GM18502 (cell line): ENCODE measurements at regions not wholly inside any gene's neighbourhood (a gene's known extent, or its start where the extent isn't known, plus 50 kb on each side); places are given as distances from the start of the nearest gene placed in this dataset.

Experiments used
- ATAC-seq: cut with Tn5 transposase; IDR thresholded peaks from one replicate; pipeline ENCODE4 v1.9.1; 2021; ENCODE audit warnings: mild to moderate bottlenecking; ENCODE audit not compliant: unreplicated experiment, poor library complexity

DNA sequence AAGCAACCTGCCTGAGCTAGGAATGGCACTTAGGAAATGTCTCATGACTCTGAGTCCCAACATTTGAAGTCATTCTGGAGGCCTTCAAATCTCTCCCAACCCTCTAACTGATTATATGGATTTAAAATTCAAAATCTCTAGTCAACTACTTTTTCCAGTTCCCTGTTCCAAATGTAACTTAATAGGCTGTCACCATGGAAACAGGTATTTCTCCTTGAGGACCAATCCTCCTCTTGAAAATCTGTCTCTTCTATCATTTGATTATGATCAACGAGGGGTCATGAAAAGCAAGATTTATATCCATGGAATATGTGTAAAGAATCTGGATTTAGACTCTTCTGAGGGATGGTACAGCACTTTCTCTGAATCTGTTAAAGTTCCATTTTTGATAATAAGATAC is 127.3 kb upstream of the DTNBP1 start:
- ATAC-seq: no peak

DNA sequence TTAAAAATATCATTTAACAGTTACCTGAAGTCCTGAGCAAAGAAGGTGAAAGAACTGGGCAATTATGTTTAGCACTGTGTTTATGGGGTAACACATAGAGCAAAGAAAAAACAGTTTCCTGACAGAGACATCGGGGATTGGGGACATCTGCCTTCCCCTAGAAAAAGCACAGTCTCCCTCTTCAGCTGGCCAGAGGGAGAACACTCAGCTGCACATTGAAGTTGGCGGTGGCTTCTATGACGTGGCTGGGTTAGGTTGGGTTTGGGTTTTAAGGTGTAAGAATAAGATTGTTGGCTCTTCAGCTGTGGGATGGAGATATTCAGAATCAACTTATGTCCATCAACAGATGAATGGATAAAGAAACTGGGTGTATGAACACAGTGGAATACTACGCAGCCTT is 124.0 kb upstream of the DTNBP1 start:
- no peak for ATAC-seq

DNA sequence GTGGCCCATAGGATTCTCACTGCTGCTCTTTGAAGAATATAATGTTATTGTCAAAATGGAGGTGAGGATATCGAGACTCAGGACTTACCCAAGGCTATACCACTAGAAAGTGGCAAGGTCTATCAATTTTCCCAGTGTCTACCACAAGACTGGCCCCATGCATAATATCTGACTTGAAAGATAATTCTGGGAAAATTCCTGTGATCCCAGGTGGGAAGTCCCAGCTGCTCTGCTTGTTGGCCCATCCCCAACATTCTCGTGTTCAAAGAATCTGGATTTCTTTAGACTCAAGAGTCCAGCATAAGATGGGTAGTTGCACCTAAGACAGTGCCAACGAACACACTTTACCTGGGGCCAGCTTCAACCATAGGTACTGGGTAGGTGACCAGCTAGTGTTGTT is 120.7 kb upstream of the DTNBP1 start:
- ATAC-seq: no peak

DNA sequence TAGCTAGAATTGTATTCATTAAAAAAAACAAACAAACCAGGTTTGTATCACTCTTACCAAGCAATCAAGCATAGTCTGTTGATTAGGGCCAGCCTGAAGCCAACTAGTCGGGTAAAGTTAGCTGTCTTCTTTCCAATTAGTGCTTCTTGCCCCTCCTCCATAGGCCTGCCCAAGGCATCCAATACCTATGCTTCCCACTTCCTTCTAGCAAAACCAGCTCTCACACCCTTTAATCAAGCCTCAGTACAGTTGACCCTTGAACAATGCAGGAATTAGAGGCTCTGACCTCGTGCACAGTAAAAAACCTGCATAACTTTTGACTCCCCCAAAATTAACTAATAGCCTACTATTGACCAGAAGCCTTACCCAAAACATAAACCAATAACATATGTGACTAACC is 119.1 kb upstream of the DTNBP1 start:
- ATAC-seq: no peak

DNA sequence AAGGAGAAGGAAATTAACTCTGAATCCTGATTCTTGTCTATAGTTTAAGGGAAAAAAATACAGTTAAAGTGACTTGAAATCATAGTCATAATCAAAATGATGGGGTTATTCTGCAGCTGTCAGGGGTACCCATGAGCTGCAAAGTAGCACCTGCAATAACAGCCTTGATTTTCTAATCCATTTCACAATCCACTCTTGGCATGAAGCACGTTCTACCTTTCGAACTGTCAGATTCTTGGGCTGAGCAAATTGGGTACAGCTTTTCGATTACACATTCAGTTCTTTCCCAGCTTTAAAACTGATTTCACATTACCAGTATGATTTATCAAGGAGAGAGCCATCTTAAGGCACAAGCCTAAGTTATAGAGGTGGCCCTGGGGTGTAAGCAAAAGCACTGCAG is 118.5 kb upstream of the DTNBP1 start:
- no peak for ATAC-seq

DNA sequence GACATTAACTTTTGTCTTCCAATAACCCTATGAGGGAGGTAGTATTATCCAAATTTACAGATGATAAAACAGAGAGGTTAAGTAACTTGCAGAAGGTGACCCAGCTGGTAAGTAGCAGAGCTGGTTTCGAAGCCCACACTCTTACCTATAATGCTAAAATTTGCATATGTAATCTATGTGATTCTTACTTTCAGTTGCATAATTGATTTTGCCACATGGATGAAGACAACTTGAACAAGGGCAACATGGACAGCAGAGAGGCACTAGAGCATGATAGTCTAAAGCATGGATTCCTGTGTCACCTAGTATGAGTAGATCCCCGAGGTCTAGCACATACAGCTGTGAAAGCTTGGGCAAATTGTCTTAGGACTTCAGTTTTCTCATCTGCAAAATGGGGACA is 117.6 kb upstream of the DTNBP1 start:
- ATAC-seq: no peak

DNA sequence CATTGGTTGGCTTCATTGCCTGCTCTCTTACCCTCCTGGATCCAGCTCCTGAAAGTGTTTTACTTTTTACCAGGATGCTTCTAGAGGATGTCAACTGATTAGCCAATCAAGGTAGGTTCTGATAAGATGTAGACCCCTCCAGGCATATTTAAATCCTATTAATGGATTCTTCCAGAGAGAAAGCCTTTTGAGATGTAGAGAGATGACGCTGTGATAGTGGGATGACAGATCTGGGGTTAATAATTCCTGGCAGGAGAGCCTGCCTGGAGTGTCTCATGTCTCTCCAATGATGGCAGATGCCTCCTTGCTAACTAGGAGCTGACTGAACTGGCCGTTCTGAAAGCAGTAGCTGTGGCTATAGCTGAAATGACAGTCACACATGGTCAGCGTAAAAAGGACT is 116.9 kb upstream of the DTNBP1 start:
- no peak for ATAC-seq

DNA sequence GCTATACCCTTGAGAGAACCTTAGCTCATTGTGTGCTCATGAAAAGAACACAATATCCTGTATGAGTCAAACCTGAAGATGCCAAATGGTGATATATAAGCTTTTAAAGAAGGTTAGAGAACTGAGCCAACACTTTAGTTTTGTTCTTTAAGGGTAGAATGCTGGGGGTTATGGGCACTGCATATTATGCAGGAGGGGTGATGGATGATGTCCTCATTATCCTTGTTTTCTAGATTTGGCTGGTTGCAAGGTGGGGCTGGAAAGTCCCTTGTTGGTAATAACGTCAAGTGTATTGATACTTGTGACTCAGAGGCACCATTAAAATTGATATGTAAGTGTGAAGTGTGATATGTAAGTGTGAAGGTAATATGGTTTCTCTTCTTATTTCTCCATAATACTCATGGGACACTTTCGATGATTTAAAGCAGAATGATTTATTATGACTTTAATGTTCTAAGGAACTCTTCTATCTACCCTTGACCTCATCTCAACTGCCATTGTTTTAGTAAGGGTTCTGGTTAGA is 113.7 kb upstream of the DTNBP1 start:
- peak; percentile 69 for ATAC-seq

DNA sequence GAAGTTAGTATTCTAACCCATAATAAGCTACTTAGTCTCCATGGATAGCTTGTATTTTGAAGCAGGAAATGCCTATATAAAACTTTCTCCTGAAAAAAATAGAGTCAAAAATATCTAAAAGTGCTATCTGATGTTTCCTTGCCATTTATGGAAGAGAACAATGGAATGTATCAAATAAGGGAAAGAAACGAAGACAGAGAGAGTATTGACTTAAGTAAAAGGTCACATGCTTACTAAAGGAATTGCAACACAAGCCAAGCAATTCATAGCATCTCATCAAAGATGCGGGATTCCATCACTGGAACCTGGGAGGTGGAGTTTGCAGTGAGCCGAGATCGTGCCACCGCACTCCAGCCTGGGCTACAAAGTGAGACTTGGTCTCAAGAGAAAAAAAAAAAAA is 112.9 kb upstream of the DTNBP1 start:
- ATAC-seq: no peak

DNA sequence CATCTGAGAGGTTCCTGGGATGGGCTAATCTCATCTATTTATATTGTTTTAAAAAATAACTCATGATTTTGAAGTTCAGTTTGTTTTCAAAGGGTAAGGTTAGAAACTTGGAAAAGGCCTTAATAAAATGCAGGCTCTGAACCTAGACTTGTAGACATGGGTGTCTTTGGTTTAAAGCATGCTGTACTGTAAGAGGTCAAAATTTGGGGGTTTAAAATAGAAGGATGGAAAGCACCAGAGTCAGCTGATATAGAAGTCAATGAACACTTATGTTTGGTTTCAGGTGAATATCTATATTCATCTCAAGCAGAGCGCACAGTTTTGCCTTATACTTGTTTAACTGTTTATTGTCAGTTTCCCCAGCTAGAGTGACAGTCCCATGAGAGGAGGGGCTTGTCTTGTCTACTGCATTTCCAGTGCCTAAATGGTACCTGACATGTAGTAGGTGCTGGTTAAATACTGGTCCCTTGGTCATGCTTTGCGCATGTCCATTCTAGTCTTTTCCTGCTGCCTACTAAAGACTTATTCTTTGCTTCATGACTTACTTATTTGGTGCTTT is 112.3 kb upstream of the DTNBP1 start:
- ATAC-seq: no peak

DNA sequence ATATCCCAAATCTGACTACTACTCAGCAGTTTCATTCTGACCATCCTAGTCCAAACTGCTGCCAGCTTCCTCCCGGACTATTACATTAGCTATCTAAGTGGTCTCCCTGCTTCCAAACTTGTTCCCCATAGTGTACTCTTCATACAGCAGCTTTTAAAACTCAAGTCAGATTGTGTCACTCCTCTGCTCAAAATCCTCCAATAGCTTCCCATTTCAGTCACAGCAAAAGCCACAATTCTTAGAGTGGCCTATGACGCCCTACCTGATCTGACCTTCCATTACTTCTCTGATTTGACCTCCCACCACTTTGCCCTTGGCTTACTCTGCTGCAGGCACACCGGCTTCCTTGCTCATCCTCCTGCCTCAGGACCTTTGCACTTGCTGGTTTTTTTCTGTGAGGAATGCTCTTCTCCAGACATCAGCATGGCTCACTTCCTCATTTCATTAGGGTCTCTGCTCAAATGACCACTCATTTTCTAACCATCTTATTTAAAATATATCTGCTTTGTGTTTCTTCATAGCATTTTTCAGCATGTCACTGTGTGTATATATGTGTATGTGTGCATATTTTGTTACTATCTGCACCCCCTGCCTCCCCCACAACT is 111.1 kb upstream of the DTNBP1 start:
- no peak for ATAC-seq

DNA sequence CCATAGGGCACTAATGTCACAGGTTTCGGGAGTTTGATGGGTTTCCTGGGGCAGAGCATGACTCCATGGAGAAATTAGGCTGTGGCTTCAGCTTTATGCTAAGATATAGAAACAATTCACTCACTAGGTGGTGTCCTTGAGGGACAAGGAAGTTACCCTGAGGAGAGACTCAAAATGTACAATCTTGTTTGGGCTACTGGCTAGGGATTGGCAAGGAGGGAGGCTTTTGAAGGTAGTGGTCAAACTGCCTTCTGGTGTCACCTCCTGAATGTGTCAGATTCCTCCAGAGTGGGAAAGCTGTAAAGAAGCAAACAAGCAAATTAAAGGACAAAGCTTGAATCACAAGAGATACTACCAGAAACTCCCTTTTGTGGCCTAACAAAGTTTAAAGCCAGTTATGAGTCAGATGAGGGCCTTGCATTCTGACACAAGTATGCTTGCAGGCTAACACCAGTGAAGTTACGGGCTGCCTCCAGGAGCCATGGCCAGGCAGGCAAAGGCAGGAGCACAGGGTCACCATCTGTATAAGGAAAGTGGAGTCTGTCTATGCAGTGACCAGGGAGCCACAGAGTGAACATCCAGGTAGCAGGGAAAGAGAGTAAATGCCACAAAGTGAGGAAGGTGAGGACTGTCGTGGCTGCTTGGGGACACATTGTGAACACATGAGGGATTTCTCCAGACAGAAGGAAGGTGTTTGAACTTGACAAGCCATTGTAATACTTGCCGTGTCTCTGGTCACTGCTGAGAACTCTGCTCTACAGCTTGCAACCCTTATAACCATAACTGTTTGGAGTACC is 107.7 kb upstream of the DTNBP1 start:
- ATAC-seq: peak; percentile 91

DNA sequence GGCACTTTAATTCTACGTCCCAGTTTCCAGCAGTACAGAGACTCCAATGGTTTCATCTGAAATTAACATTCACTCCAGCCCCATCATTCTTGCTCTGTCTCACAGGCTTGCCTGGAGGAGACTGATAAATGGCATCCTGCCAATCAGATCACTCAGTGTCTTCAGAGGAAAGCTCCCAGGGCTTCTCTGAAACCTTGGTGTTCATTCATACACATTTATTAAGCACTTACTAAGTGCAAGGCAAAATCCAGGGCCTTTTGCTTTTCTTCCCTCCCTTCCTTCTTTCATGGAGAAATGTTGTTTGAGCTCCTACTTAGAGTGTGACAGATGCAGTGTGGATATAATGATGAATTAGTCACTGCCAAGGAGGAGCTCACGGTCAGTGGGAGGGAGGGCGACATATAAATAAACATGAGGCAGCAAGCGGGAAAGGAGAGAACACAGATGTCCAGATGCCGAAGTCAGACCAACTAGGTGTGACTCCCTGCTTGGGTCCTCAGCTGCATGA is 106.7 kb upstream of the DTNBP1 start:
- no peak for ATAC-seq

DNA sequence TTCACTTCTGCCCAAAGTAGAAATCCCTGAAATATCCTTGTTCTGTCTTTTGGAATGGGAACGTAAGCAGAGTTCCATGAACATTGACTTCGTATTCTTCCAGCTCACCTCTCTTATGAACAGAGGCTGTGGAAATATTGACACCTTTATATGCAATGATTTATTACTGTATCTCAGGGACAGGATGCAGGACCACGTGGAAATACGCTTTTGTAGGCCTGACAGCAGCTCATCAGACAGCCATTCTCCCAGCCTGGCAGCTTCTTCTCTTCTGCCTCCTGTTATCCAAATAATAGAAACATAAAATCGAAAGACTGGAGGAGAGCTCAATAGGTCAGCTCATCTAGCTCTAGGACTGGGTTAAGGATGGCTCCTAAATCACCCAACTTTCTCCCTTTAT is 106.2 kb upstream of the DTNBP1 start:
- ATAC-seq: no peak

DNA sequence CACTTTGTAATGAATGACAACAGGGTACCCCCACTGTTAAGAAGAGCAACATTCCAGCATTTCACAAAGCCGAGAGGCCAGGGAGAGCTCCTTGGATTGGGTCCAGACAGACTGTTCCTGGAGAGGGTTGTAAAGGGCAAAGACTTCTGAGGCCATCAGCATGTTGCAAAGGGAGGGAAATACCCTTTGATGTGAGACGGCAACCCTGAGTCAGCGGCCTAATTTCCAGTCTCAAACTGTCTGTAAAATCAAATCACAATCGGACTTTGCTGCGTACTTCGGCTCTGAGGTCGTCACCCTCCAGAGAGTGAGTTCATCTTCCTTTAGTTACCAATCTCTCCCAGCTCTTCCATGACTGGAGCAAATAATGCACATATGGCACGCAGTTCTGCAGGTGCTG is 101.0 kb upstream of the DTNBP1 start:
- ATAC-seq: no peak

DNA sequence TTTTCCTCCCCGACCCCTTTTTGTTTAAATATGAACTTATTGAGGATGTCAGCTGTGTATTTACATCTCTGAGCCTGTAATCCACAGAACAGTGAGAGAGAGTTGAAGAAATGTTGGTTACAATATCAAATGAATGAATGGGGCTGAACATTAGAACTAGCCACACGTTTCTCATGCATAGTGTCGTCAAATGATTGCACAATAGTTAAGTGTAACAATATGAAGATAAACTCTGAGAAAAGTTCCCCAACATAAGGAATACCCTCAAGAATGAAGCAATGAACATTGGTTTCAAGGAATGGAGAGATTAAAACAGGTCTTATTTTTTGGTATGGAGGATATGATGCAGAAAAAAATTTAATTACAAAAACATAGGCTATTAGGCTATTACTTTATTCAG is 100.5 kb upstream of the DTNBP1 start:
- no peak for ATAC-seq

DNA sequence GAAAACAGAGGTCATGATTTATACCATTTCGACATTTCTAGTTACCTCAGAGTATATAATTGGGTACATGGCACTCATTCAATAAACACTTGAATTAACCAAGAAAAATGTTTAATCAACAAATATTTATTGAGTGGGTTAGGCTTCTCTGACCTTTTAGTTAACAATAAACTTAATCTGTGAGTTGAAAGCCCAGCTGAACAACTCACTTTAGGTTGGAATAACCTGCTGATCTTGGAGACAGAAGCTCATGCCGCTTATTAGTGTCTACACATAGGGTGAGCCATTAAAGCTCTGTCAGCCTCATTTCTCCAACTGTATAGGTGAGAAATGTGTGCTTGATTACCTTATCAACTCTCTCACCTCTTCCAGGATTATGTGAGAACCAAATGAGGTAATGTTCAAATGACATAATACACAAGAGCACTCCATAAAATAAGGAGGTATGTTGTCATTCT is 98.2 kb upstream of the DTNBP1 start:
- no peak for ATAC-seq

DNA sequence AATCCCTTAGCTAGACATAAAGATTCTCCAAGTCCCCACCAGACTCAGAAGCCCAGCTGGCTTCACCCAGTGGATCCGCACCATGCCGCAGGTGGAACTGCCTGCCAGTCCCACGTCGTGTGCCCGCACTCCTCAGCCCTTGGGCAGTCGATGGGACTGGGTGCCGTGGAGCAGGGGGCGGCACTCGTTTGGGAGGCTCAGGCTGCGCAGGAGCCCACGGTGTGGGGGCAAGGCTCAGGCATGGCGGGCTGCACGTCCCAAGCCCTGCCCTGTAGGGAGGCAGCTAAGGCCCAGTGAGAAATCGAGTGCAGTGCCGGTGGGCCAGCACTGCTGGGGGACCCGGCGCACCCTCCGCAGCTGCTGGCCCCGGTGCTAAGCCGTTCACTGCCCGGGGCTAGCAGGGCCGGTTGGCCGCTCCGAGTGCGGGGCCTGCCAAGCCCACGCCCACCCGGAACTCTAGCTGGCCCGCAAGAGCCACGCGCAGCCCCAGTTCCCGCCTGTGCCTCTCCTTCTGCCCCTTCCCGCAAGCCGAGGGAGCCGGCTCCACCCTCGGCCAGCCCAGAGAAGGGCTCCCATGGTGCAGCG is 95.9 kb upstream of the DTNBP1 start:
- ATAC-seq: no peak

DNA sequence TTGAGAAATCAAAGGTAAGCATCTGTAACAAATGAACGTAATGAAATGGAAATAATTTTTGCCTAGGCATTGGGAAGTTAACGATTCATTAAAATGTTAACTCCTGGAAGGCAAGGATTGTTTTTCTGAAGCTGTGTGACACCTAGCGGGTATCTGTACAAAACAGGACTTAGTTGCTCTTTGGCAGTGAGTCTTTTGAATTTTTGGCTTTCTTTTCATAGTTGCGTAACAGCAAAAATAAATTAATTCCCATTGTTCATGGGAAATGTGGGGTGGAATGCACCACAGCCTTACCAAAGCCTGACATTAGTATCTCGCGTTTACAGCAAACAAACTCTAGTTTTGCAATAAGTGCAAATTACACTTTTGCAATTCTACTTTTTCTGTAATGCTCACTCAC is 92.7 kb upstream of the DTNBP1 start:
- ATAC-seq: no peak

DNA sequence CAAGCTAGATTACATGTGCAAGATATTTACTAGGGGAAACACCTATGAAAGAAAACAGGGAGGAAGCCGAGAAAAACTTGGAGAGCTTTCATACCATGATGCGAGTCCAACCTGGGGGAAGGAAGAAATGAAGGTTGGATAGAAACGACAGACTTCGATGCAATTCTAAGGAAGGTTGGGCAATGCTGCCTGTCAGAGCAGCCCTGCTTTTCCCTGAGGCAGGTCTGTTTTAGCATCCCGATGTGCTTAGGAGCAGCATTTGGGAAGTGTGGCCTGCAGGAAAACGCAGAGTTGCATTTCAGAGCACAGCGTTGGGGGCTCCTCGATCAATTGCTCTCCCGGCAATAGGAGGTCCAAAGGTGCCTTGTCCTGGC is 91.9 kb upstream of the DTNBP1 start:
- ATAC-seq: no peak

DNA sequence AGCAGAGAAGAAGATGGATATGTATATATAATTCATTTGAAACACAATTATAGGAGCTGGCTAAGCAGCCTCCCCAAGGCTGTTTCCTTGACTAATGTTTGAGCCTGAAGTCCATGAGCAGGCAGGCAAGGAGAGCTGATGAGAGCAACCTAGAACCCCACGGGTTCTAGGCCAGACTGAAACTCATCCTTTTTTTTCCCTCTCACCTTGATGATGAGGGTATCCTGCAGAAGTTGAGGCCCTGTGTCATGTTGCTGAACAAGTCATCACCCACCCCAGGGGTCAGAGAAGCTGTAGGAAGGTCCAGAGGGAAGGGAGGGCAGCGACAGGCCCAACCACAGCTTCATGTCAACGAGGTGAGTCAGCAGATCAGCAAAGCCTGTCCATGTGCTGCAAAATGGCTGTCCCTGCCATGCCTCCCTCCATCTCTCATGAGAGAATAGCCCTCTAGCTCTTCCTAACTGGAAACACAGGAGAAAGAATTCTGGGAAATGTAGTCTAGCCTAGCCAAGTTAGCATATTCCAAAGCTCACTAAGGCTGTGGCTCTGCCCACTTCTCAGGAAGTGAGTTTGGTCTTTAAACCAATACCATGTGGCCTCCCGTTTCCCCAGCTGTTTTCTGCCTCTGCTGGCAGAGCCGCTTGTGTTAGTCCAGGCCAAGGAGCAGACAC is 91.3 kb upstream of the DTNBP1 start:
- ATAC-seq: no peak
